GM10248 (cell line): ENCODE measurements at regions not wholly inside any gene's neighbourhood (a gene's known extent, or its start where the extent isn't known, plus 50 kb on each side); places are given as distances from the start of the nearest gene placed in this dataset.

Experiments used
- CTCF ChIA-PET: fragments of 300-600 bp; sonication (Branson Sonifier 250); formaldehyde crosslinking; extraction: SDS; loops from one replicate; lab custom pipeline; 2021; ENCODE audit warnings: antibody characterized with exemption; lab: Yijun Ruan, JAX
- POLR2A ChIA-PET: fragments of 350-650 bp; sonication (Branson Sonifier 250); formaldehyde crosslinking; extraction: SDS; loops from one replicate; lab custom pipeline; 2020; ENCODE audit warnings: antibody characterized with exemption; lab: Yijun Ruan, JAX
- DNase-seq: peaks from one replicate; pipeline ENCODE4 v3.0.0; 2012; ENCODE audit errors: extremely low spot score
- TF ChIP-seq, protein P1 (sequence below): IDR thresholded peaks from 2 replicates; pipeline ENCODE4 v1.5.1; 2012; ENCODE audit warnings: mild to moderate bottlenecking, low read depth; ENCODE audit errors: extremely low read depth, missing control alignments, control extremely low read depth

- ChIA-PET CTCF (no interaction called here), POLR2A (no interaction called here)
- no peak for DNase-seq
- TF ChIP-seq, protein P1, sequence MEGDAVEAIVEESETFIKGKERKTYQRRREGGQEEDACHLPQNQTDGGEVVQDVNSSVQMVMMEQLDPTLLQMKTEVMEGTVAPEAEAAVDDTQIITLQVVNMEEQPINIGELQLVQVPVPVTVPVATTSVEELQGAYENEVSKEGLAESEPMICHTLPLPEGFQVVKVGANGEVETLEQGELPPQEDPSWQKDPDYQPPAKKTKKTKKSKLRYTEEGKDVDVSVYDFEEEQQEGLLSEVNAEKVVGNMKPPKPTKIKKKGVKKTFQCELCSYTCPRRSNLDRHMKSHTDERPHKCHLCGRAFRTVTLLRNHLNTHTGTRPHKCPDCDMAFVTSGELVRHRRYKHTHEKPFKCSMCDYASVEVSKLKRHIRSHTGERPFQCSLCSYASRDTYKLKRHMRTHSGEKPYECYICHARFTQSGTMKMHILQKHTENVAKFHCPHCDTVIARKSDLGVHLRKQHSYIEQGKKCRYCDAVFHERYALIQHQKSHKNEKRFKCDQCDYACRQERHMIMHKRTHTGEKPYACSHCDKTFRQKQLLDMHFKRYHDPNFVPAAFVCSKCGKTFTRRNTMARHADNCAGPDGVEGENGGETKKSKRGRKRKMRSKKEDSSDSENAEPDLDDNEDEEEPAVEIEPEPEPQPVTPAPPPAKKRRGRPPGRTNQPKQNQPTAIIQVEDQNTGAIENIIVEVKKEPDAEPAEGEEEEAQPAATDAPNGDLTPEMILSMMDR = no peak
Measured at GRCh38 chr20:11686820-11687543, 230.7 kb upstream of the BTBD3 start.

GRCh38 chr20:11687546-11688292, 230.0 kb upstream of the BTBD3 start:
- no peak for DNase-seq
- ChIA-PET POLR2A (no interaction called here), CTCF (no interaction called here)

DNA sequence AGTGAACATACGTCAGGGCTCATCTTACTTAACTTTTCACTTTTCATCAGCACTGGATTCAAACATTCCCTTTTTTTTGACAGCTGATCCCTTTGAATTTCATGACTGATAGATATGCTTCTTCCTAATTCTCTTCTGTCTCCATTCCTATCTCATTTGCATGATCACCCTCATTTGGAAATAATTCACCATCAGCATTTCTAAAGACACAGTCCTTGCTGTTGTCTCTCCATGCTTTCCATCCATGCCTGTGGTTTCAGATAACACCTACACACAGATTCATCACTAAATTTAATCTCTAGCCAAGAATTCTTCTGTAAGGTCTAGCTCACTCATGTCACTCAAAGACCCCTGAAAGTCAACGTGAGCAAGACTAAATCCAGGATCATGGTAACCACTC, 228.4 kb upstream of the BTBD3 start:
- no peak for DNase-seq
- ChIA-PET POLR2A (no interaction called here), CTCF (no interaction called here)
- TF ChIP-seq, protein P1 = no peak

More at GRCh38 chr20:11687546-11688292, 230.0 kb upstream of the BTBD3 start:
- TF ChIP-seq, protein P1 = no peak

DNA sequence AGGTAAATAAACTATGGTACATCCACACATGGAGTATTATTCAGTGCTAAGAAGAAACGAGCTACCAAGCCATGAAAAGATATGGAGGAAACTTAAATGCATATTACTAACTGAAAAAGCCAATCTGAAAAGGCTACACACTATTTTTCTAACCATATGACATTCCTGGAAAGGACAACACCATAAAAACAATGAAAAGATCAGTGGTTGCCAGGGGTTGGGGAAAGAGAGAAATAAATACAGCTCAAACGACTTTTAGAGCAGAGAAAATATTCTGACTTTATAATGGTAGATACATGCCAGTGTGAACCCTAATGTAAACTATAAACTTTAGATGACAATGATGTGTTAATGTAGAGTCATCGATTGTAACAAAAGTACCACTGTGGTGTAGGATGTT, 225.9 kb upstream of the BTBD3 start:
- POLR2A ChIA-PET = no interaction called here
- CTCF ChIA-PET = interaction anchor here (1.1 kb wide), 1 partner anchor 11 kb away, joined by 3 read pairs; no protein-coding TSS in a partner anchor
- DNase-seq = no peak
- TF ChIP-seq, protein P1 = no peak

DNA sequence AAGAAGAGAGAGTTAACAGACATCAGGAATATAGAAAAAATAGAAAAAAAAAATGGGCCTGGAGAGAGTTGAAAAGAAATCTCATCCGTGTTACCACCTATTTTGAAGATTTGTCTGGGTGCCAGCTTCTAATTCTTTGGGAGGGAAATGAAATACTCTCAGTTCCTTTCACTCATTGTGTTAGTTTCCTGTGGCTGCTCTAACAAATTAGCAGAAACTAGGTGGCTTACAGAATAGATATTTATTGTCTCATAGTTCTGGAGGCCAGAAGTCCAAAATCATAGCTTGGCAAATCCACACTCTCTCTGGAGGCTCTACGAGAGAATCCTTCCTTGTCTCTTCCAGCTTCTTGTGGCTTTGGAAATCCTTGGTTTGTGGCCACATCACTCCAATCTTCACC, 225.1 kb upstream of the BTBD3 start:
- DNase-seq = no peak
- CTCF ChIA-PET = interaction anchor here (1.1 kb wide), 1 partner anchor 10 kb away, joined by 3 read pairs; no protein-coding TSS in a partner anchor
- TF ChIP-seq, protein P1 = no peak
- POLR2A ChIA-PET = no interaction called here

DNA sequence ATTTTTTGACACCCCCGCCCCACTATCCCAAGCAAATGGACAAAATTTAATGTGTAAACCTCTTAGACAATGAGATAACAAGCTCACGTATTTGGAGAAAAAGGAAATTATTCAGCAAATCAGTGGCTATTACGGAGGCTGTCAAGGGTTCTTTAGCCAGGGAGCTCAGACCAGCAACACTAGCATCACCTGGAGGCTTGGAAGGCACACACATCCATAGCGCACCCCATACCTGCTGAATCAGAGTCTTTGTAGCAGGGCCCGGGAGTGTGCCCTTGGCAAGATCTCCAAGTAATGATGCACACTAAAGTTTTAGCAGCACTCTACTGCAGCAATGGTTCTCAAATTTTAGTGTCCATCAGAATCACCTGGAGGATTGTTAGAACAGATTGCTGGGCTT, 223.2 kb upstream of the BTBD3 start:
- CTCF ChIA-PET = no interaction called here
- TF ChIP-seq, protein P1 = no peak
- POLR2A ChIA-PET = no interaction called here
- DNase-seq = no peak
